SK-N-MC (cell line): ENCODE measurements at regions not wholly inside any gene's neighbourhood (a gene's known extent, or its start where the extent isn't known, plus 50 kb on each side); places are given as distances from the start of the nearest gene placed in this dataset.

Experiments
- FOXP2 ChIP-seq: optimal IDR thresholded peaks from 2 replicates; pipeline ENCODE3; 2011; ENCODE audit warnings: mild to moderate bottlenecking, moderate library complexity; ENCODE audit not compliant: insufficient read depth; ENCODE audit errors: extremely low read length, control extremely low read depth
- POLR2AphosphoS5 ChIP-seq: IDR thresholded peaks from 2 replicates; pipeline ENCODE4 v1.6.1; 2012; ENCODE audit warnings: mild to moderate bottlenecking, low read depth, low read length, borderline replicate concordance

DNA sequence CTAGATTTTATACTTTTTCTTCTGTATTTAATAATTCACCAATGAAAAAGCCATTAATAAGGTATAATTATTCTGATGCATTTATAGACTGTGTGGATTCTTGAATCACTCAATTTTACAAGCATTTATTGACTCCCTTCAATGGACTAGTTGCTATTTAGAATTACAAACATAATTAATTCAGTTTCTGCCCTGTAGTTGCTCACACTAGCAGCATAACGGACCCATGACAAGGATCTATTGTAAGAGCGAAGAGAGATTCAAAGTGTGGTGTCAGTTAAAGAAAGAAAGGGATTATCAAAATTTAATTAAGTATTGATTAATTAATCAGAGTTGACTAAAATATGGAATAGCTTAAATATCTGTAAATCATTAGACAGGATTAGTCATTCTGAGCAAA is 602.6 kb upstream of the PTCHD4 start:
- no peak for TF ChIP-seq POLR2AphosphoS5
- TF ChIP-seq FOXP2 = no peak
